Smooth muscle cell (in vitro differentiated cells): ENCODE measurements at regions not wholly inside any gene's neighbourhood (a gene's known extent, or its start where the extent isn't known, plus 50 kb on each side); places are given as distances from the start of the nearest gene placed in this dataset.

Experiments used
- DNase-seq: peaks from one replicate; lab custom pipeline; 2025; ENCODE audit not compliant: unreplicated experiment; lab: John Stamatoyannopoulos, UW
- H2AFZ ChIP-seq: fragments of 200-600 bp; sonication (generic); 2 replicates; pipeline ENCODE4 v1.6.0; 2016; ENCODE audit warnings: antibody characterized with exemption, low read depth, mild to moderate bottlenecking
- H3F3A ChIP-seq: fragments of 200-600 bp; sonication (generic); 2 replicates; pipeline ENCODE4 v1.6.0; 2017; ENCODE audit warnings: antibody characterized with exemption, low read depth
- H3K27ac ChIP-seq: fragments of 200-600 bp; sonication (generic); 2 replicates; pipeline ENCODE4 v1.5.1; 2016; ENCODE audit warnings: low read depth, mild to moderate bottlenecking
- H3K27me3 ChIP-seq: fragments of 200-600 bp; sonication (generic); 2 replicates; pipeline ENCODE4 v1.6.1; 2016; ENCODE audit warnings: low read depth, mild to moderate bottlenecking
- H3K36me3 ChIP-seq: fragments of 200-600 bp; sonication (generic); 2 replicates; pipeline ENCODE4 v1.5.1; 2016; ENCODE audit warnings: low read depth
- H3K4me1 ChIP-seq: fragments of 200-600 bp; sonication (generic); 2 replicates; pipeline ENCODE4 v1.5.1; 2016; ENCODE audit warnings: low read depth
- H3K4me2 ChIP-seq: fragments of 200-600 bp; sonication (generic); 2 replicates; pipeline ENCODE4 v1.6.0; 2016; ENCODE audit warnings: mild to moderate bottlenecking
- H3K4me3 ChIP-seq: fragments of 200-600 bp; sonication (generic); 2 replicates; pipeline ENCODE4 v1.5.1; 2016; ENCODE audit warnings: mild to moderate bottlenecking
- H3K79me2 ChIP-seq: fragments of 200-600 bp; sonication (generic); 2 replicates; pipeline ENCODE4 v1.6.0; 2016; ENCODE audit warnings: low read depth, mild to moderate bottlenecking
- H3K9ac ChIP-seq: fragments of 200-600 bp; sonication (generic); 2 replicates; pipeline ENCODE4 v1.6.0; 2016; ENCODE audit warnings: low read depth
- H3K9me3 ChIP-seq: fragments of 200-600 bp; sonication (generic); replicated peaks from 2 replicates; pipeline ENCODE4 v1.5.1; 2016; ENCODE audit warnings: low read depth
- H4K20me1 ChIP-seq: fragments of 200-600 bp; sonication (generic); 2 replicates; pipeline ENCODE4 v1.6.0; 2016; ENCODE audit warnings: low read depth
- CTCF ChIP-seq: fragments of 200-600 bp; sonication (generic); IDR thresholded peaks from 2 replicates; pipeline ENCODE4 v1.5.1; 2017; ENCODE audit warnings: borderline replicate concordance, mild to moderate bottlenecking, antibody characterized with exemption; ENCODE audit not compliant: insufficient read depth, poor library complexity, severe bottlenecking
- WGBS: methylation state at CpG from one replicate; pipeline ENCODE4 v1.1.7; 2016; ENCODE audit warnings: low lambda C conversion rate; 5-methylcytosine and 5-hydroxymethylcytosine counted together

- H3K27ac ChIP-seq = no peak overlapping the region
- no peak overlapping the region for H3K4me2 ChIP-seq
- peaks cover 25% of the 10 kb centered on the region for H3K4me1 ChIP-seq
Observed at GRCh38 chr2:217157581-217157980, 297.7 kb upstream of the TNP1 start.

GRCh38 chr2:217156801-217157200 is 296.9 kb upstream of the TNP1 start:
- no peak for TF ChIP-seq CTCF
- Histone ChIP-seq H3K27me3 (no peaks in the 10 kb centered on the region), H3K4me1 (peaks cover 17% of the 10 kb centered on the region), H3K9ac (no peak overlapping the region), H3K9me3 (no peaks in the 10 kb centered on the region), H3F3A (no peaks in the 10 kb centered on the region), H3K27ac (no peak overlapping the region), H4K20me1 (no peaks in the 10 kb centered on the region), H3K4me3 (no peak overlapping the region), H2AFZ (no peak overlapping the region), H3K36me3 (no peaks in the 10 kb centered on the region), H3K79me2 (no peaks in the 10 kb centered on the region), H3K4me2 (no peak overlapping the region)
- DNase-seq = no peak
- WGBS = 97% methylated on average over 2 of the region's 2 CpGs

More at GRCh38 chr2:217157581-217157980, 297.7 kb upstream of the TNP1 start:
- Histone ChIP-seq H3F3A (no peaks in the 10 kb centered on the region), H4K20me1 (no peaks in the 10 kb centered on the region), H2AFZ (no peak overlapping the region), H3K9ac (no peak overlapping the region), H3K27me3 (no peaks in the 10 kb centered on the region), H3K9me3 (no peaks in the 10 kb centered on the region), H3K4me3 (no peak overlapping the region), H3K79me2 (no peaks in the 10 kb centered on the region), H3K36me3 (no peaks in the 10 kb centered on the region)
- DNase-seq = no peak
- WGBS = 98% methylated on average over 6 of the region's 6 CpGs
- no peak for TF ChIP-seq CTCF

- 81% methylated on average over 9 of the region's 9 CpGs for WGBS
- H3K4me2 ChIP-seq = no peak overlapping the region
Observed at GRCh38 chr2:217154923-217155322, 295.1 kb upstream of the TNP1 start.

More at GRCh38 chr2:217154923-217155322, 295.1 kb upstream of the TNP1 start:
- TF ChIP-seq CTCF = no peak
- no peak for DNase-seq
- H3K9ac ChIP-seq = no peak overlapping the region
- no peaks in the 10 kb centered on the region for H3K27me3 ChIP-seq
- no peaks in the 10 kb centered on the region for H3K79me2 ChIP-seq
- peak overlapping the region; percentile 51 for H2AFZ ChIP-seq
- H3K27ac ChIP-seq = no peak overlapping the region
- H4K20me1 ChIP-seq = no peaks in the 10 kb centered on the region
- H3F3A ChIP-seq = no peaks in the 10 kb centered on the region
- peaks cover 4% of the 10 kb centered on the region for H3K4me1 ChIP-seq
- H3K36me3 ChIP-seq = no peaks in the 10 kb centered on the region
- no peak overlapping the region for H3K4me3 ChIP-seq
- H3K9me3 ChIP-seq = no peaks in the 10 kb centered on the region
